Smooth muscle cell (in vitro differentiated cells): ENCODE measurements at regions not wholly inside any gene's neighbourhood (a gene's known extent, or its start where the extent isn't known, plus 50 kb on each side); places are given as distances from the start of the nearest gene placed in this dataset.
A peak's percentile ranks its signal among the peaks of the same experiment; 100 is the strongest.

Experiments used
- DNase-seq: peaks from one replicate; lab custom pipeline; 2025; ENCODE audit not compliant: unreplicated experiment; lab: John Stamatoyannopoulos, UW
- H2AFZ ChIP-seq: fragments of 200-600 bp; sonication (generic); 2 replicates; pipeline ENCODE4 v1.6.0; 2016; ENCODE audit warnings: antibody characterized with exemption, low read depth, mild to moderate bottlenecking
- H3F3A ChIP-seq: fragments of 200-600 bp; sonication (generic); 2 replicates; pipeline ENCODE4 v1.6.0; 2017; ENCODE audit warnings: antibody characterized with exemption, low read depth
- H3K27ac ChIP-seq: fragments of 200-600 bp; sonication (generic); 2 replicates; pipeline ENCODE4 v1.5.1; 2016; ENCODE audit warnings: low read depth, mild to moderate bottlenecking
- H3K27me3 ChIP-seq: fragments of 200-600 bp; sonication (generic); 2 replicates; pipeline ENCODE4 v1.6.1; 2016; ENCODE audit warnings: low read depth, mild to moderate bottlenecking
- H3K36me3 ChIP-seq: fragments of 200-600 bp; sonication (generic); 2 replicates; pipeline ENCODE4 v1.5.1; 2016; ENCODE audit warnings: low read depth
- H3K4me1 ChIP-seq: fragments of 200-600 bp; sonication (generic); 2 replicates; pipeline ENCODE4 v1.5.1; 2016; ENCODE audit warnings: low read depth
- H3K4me2 ChIP-seq: fragments of 200-600 bp; sonication (generic); 2 replicates; pipeline ENCODE4 v1.6.0; 2016; ENCODE audit warnings: mild to moderate bottlenecking
- H3K4me3 ChIP-seq: fragments of 200-600 bp; sonication (generic); 2 replicates; pipeline ENCODE4 v1.5.1; 2016; ENCODE audit warnings: mild to moderate bottlenecking
- H3K79me2 ChIP-seq: fragments of 200-600 bp; sonication (generic); 2 replicates; pipeline ENCODE4 v1.6.0; 2016; ENCODE audit warnings: low read depth, mild to moderate bottlenecking
- H3K9ac ChIP-seq: fragments of 200-600 bp; sonication (generic); 2 replicates; pipeline ENCODE4 v1.6.0; 2016; ENCODE audit warnings: low read depth
- H3K9me3 ChIP-seq: fragments of 200-600 bp; sonication (generic); replicated peaks from 2 replicates; pipeline ENCODE4 v1.5.1; 2016; ENCODE audit warnings: low read depth
- H4K20me1 ChIP-seq: fragments of 200-600 bp; sonication (generic); 2 replicates; pipeline ENCODE4 v1.6.0; 2016; ENCODE audit warnings: low read depth
- WGBS: methylation state at CpG from one replicate; pipeline ENCODE4 v1.1.7; 2016; ENCODE audit warnings: low lambda C conversion rate; 5-methylcytosine and 5-hydroxymethylcytosine counted together
- TF ChIP-seq, protein P1 (sequence below): fragments of 200-600 bp; sonication (generic); IDR thresholded peaks from 2 replicates; pipeline ENCODE4 v1.5.1; 2017; ENCODE audit warnings: borderline replicate concordance, mild to moderate bottlenecking, antibody characterized with exemption; ENCODE audit not compliant: insufficient read depth, poor library complexity, severe bottlenecking

DNA sequence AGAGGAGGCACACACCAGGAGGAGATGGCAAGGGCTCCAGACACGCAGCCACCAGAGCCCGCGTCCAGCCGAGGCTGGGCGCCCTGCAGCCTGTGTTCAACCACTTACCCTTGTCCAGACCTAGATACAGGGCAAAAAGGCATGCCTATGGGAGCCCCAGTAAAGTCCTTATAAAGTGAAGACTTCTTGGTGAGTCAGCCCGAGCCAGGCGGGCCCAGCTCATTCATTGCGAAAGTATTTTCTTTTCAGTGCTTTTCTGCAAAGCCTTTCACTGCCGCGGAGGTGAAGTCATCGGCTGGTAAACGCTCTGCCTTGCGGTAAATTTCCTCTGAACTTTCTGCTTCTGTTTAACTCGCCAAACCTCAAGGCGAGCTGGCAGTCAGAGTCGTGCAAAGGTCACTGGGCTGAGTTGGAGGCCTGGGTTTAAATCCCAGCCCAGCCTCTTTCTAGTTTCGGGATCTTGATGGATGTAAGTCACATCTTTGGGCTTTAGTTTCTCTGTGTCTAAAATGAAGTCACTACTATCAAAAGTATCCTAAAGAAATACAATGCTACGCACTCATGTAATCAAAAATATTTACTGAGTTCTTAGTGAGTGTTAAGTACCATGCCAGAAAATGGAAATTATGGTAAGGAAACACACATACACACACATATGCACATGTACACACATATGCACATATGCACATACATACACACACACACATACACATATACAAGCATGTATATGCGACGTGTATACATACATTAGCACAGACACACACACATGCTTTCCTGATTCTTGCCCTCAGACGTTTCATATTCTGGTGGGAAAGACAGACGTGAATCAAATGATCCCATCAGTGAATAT is 54.7 kb upstream of the IFFO2 start:
- peak; percentile 49 for DNase-seq
- H3K27me3 ChIP-seq = no peaks in the 10 kb centered on the region
- H3K4me3 ChIP-seq = no peak overlapping the region
- no peak overlapping the region for H2AFZ ChIP-seq
- TF ChIP-seq, protein P1, sequence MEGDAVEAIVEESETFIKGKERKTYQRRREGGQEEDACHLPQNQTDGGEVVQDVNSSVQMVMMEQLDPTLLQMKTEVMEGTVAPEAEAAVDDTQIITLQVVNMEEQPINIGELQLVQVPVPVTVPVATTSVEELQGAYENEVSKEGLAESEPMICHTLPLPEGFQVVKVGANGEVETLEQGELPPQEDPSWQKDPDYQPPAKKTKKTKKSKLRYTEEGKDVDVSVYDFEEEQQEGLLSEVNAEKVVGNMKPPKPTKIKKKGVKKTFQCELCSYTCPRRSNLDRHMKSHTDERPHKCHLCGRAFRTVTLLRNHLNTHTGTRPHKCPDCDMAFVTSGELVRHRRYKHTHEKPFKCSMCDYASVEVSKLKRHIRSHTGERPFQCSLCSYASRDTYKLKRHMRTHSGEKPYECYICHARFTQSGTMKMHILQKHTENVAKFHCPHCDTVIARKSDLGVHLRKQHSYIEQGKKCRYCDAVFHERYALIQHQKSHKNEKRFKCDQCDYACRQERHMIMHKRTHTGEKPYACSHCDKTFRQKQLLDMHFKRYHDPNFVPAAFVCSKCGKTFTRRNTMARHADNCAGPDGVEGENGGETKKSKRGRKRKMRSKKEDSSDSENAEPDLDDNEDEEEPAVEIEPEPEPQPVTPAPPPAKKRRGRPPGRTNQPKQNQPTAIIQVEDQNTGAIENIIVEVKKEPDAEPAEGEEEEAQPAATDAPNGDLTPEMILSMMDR = no peak
- H3K4me1 ChIP-seq = peaks cover 17% of the 10 kb centered on the region
- WGBS = 17% methylated on average over 22 of the region's 22 CpGs
- H3K4me2 ChIP-seq = peak overlapping the region; percentile 59
- H3K9ac ChIP-seq = peak overlapping the region; percentile 33
- no peaks in the 10 kb centered on the region for H3K36me3 ChIP-seq
- H4K20me1 ChIP-seq = no peaks in the 10 kb centered on the region
- H3K9me3 ChIP-seq = no peaks in the 10 kb centered on the region
- H3F3A ChIP-seq = peaks cover 9% of the 10 kb centered on the region
- peak overlapping the region; percentile 89 for H3K27ac ChIP-seq
- H3K79me2 ChIP-seq = no peaks in the 10 kb centered on the region

DNA sequence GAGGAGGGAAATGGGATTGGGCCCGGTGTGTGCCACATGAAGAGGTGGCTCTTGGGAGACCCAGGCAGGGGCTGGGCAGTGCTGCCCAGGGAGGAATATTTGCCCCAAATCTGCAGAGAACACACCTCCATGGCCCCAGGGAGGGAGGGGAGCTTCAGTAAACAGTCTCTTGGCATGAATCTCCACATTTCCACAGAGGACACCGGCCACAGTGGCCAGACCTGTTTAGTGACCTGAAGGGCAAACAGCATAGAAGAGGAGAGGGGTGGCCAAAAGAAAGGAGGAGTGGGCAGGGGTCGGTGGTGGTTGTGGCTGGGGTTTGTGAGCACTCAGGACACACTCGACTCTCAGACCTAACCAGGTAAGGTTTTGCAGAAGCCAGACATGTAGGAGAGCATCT is 54.0 kb upstream of the IFFO2 start:
- DNase-seq = no peak
- Histone ChIP-seq H4K20me1 (no peaks in the 10 kb centered on the region), H2AFZ (no peak overlapping the region), H3F3A (peaks cover 9% of the 10 kb centered on the region), H3K27ac (peak overlapping the region; percentile 89), H3K27me3 (no peaks in the 10 kb centered on the region), H3K4me2 (peak overlapping the region; percentile 45), H3K9ac (peak overlapping the region; percentile 33), H3K36me3 (no peaks in the 10 kb centered on the region), H3K79me2 (no peaks in the 10 kb centered on the region), H3K9me3 (no peaks in the 10 kb centered on the region), H3K4me3 (no peak overlapping the region), H3K4me1 (peaks cover 17% of the 10 kb centered on the region)
- 52% methylated on average over 4 of the region's 4 CpGs for WGBS
- TF ChIP-seq, protein P1 = no peak

DNA sequence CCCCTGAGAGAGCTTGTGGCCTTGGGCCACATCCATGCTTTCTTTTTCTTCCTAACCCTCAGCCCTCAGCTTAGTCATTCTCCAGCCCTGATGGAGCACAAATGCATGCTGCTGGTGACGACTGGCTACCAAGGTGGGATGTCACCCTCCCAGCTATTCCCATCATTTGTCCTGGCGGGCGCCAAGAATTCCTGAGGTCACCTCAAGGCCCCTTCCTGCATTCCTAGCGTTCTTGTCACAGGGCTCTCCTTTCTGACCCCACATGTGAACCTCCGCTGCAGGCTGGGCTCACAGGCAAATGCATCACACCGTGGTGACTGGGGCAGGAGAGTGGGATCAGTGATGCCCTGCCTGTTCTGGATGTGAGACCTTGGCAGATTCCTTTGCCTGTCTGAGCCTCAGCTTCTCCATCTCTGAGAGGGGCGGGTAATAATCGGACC is 53.4 kb upstream of the IFFO2 start:
- Histone ChIP-seq H2AFZ (no peak overlapping the region), H3K27me3 (no peaks in the 10 kb centered on the region), H3F3A (peaks cover 9% of the 10 kb centered on the region), H3K4me2 (peak overlapping the region; percentile 45), H3K4me3 (no peak overlapping the region), H3K9ac (peak overlapping the region; percentile 33), H3K27ac (peak overlapping the region; percentile 89), H3K79me2 (no peaks in the 10 kb centered on the region), H3K4me1 (peaks cover 17% of the 10 kb centered on the region), H3K9me3 (no peaks in the 10 kb centered on the region), H3K36me3 (no peaks in the 10 kb centered on the region), H4K20me1 (no peaks in the 10 kb centered on the region)
- DNase-seq = no peak
- WGBS = 49% methylated on average over 8 of the region's 8 CpGs
- TF ChIP-seq, protein P1 = no peak
